KMS-11 (cell line): ENCODE measurements at regions not wholly inside any gene's neighbourhood (a gene's known extent, or its start where the extent isn't known, plus 50 kb on each side); places are given as distances from the start of the nearest gene placed in this dataset.

Experiments used
- H2AFZ ChIP-seq: fragments of 200-600 bp; sonication (generic); 2 replicates; pipeline ENCODE4 v1.6.1; 2016; ENCODE audit warnings: antibody characterized with exemption, mixed run types, low read depth
- H3K27ac ChIP-seq: fragments of 200-600 bp; sonication (generic); 2 replicates; pipeline ENCODE4 v1.6.1; 2016; ENCODE audit warnings: mild to moderate bottlenecking, mixed run types
- H3K27me3 ChIP-seq: fragments of 200-600 bp; sonication (generic); 2 replicates; pipeline ENCODE4 v1.6.1; 2017; ENCODE audit warnings: mild to moderate bottlenecking, low read depth, mixed run types, moderate library complexity; ENCODE audit not compliant: insufficient read depth
- H3K36me3 ChIP-seq: fragments of 200-600 bp; sonication (generic); 2 replicates; pipeline ENCODE4 v1.6.1; 2017; ENCODE audit warnings: mild to moderate bottlenecking, mixed run types; ENCODE audit not compliant: insufficient read depth
- H3K4me1 ChIP-seq: fragments of 200-600 bp; sonication (generic); 2 replicates; pipeline ENCODE4 v1.6.1; 2016; ENCODE audit warnings: mild to moderate bottlenecking, low read depth, mixed run types; ENCODE audit not compliant: poor library complexity, severe bottlenecking
- H3K4me2 ChIP-seq: fragments of 200-600 bp; sonication (generic); 2 replicates; pipeline ENCODE4 v1.7.0; 2016; ENCODE audit warnings: mild to moderate bottlenecking, mixed run types
- H3K4me3 ChIP-seq: fragments of 200-600 bp; sonication (generic); IDR thresholded peaks from 2 replicates; pipeline ENCODE4 v1.6.1; 2017; ENCODE audit warnings: low read depth, low read length, mixed read lengths; ENCODE audit not compliant: insufficient read depth
- H3K79me2 ChIP-seq: fragments of 200-600 bp; sonication (generic); 2 replicates; pipeline ENCODE4 v1.6.1; 2016; ENCODE audit warnings: low read depth, mixed run types; ENCODE audit not compliant: insufficient read depth
- H3K9ac ChIP-seq: fragments of 200-600 bp; sonication (generic); 2 replicates; pipeline ENCODE4 v1.6.1; 2016; ENCODE audit warnings: mild to moderate bottlenecking, mixed run types
- H4K20me1 ChIP-seq: fragments of 200-600 bp; sonication (generic); 2 replicates; pipeline ENCODE4 v1.6.1; 2016; ENCODE audit warnings: mild to moderate bottlenecking, mixed run types; ENCODE audit not compliant: insufficient read depth
- TF ChIP-seq, protein P1 (sequence below): fragments of 200-600 bp; sonication (generic); conservative IDR thresholded peaks from 2 replicates; pipeline ENCODE4 v1.6.1; 2017; ENCODE audit warnings: low read depth, mild to moderate bottlenecking, antibody characterized with exemption, low read length, moderate library complexity, mixed read lengths

DNA sequence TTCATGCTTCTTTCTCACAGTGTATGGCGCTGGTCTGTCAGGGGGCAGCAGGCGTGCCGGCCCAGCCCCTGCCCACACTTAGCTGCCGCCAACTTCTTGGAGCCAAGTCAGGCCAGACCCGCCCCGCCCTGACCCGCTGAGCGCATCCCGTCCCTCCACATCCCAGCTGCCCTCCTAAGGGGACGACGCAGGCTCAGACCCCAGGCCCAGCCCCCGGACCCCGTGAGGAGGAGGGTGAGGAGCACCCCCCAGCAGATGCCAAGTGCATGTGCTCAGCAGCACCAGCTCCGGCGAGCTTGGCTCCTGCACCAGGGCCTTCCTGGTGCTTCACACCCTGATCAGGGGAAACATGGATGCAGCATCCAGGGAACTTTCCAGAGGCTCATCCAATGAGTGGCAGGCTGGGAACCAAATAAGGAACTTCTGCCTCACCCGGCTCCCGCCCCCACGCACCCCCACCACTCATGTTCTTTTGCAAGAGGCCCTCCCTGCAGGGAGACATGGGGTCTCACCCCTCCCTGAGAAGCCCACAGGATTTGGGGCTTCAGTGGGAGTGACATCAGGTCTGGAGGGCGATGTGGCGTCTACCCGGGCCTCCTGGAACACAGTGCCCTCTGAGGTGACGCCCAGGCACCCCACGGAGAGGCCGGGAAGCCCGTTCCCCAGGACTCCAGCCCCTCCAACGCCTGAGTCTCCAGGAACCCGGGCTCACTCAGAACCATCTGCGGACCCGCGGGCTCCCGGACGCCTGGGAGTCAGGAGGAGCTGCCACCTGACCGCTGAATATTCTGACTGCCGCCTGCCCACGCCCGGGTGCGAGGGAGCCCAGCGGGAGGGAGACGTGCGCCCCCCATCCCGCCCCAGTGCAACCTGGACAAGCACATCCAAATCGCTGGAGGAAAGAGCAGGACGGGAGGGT is 70.0 kb upstream of the GALNT9 start:
- peaks cover 14% of the 10 kb centered on the region; the same call in 1 of the 2 replicates for H3K27me3 ChIP-seq
- H3K36me3 ChIP-seq: no peaks in the 10 kb centered on the region
- H3K4me1 ChIP-seq: no peaks in the 10 kb centered on the region
- H3K27ac ChIP-seq: no peak overlapping the region
- H3K9ac ChIP-seq: no peak overlapping the region
- H3K4me2 ChIP-seq: no peak overlapping the region
- no peak overlapping the region for H2AFZ ChIP-seq
- H4K20me1 ChIP-seq: no peaks in the 10 kb centered on the region
- H3K79me2 ChIP-seq: no peaks in the 10 kb centered on the region
- no peak overlapping the region for H3K4me3 ChIP-seq
- TF ChIP-seq, protein P1, sequence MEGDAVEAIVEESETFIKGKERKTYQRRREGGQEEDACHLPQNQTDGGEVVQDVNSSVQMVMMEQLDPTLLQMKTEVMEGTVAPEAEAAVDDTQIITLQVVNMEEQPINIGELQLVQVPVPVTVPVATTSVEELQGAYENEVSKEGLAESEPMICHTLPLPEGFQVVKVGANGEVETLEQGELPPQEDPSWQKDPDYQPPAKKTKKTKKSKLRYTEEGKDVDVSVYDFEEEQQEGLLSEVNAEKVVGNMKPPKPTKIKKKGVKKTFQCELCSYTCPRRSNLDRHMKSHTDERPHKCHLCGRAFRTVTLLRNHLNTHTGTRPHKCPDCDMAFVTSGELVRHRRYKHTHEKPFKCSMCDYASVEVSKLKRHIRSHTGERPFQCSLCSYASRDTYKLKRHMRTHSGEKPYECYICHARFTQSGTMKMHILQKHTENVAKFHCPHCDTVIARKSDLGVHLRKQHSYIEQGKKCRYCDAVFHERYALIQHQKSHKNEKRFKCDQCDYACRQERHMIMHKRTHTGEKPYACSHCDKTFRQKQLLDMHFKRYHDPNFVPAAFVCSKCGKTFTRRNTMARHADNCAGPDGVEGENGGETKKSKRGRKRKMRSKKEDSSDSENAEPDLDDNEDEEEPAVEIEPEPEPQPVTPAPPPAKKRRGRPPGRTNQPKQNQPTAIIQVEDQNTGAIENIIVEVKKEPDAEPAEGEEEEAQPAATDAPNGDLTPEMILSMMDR: no peak

DNA sequence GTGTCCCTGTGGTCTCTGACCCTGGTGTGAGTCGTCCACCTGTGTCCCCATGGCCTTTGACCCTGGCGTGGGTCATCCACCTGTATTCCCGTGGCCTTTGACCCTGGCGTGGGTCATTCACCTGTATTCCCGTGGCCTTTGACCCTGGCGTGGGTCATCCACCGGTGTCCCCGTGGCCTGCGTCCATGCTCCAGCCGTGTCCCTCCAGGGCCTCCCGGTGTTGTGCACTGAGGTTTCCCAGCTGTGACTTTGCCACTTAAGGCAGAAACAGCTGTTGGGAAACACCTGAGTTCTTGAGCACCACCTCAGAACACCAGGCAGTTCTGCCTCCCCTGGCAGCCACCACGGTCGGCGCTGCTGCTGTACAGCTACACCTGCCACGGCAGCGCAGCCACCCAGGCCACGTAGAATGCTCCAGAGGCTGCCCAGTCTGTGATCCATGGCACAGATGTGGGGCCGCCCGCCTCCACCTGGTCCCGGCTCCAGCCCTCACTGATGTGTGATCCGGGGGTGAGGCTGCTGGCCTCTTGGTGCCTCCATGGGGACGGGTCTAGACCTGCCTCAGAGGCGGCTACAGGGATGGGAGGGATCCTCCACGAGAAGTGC is 69.1 kb upstream of the GALNT9 start:
- no peak overlapping the region for H3K9ac ChIP-seq
- no peak overlapping the region for H3K4me2 ChIP-seq
- no peak overlapping the region for H3K4me3 ChIP-seq
- no peak overlapping the region for H2AFZ ChIP-seq
- no peaks in the 10 kb centered on the region for H3K4me1 ChIP-seq
- H3K79me2 ChIP-seq: no peaks in the 10 kb centered on the region
- no peak overlapping the region for H3K27ac ChIP-seq
- TF ChIP-seq, protein P1: no peak
- no peaks in the 10 kb centered on the region for H3K36me3 ChIP-seq
- H4K20me1 ChIP-seq: no peaks in the 10 kb centered on the region
- H3K27me3 ChIP-seq: peaks cover 12% of the 10 kb centered on the region; the same call in 1 of the 2 replicates

DNA sequence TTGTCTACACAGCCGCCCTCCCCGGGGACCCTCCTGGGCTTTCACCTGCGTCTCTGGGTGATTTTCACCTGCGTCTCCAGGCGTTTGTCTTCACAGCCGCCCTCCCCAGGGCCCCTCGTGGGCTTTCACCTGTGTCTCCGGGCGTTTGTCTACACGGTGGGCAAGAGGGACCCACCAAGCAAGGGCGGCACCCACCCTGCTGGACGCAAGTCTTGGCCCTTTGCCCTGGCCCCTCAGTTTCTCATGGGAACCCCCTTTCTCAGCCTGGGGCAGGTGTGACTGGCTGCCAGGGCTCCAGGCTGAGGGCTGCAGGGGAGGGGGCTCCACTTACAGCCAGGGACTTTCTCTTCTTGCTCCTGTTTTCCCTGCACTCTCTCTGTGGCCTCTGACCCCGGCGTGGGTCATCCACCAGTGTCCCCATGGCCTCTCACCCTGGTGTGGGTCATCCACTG is 68.6 kb upstream of the GALNT9 start:
- TF ChIP-seq, protein P1: no peak
- no peak overlapping the region for H3K9ac ChIP-seq
- no peaks in the 10 kb centered on the region for H3K36me3 ChIP-seq
- H3K4me3 ChIP-seq: no peak overlapping the region
- H3K4me1 ChIP-seq: no peaks in the 10 kb centered on the region
- no peak overlapping the region for H3K4me2 ChIP-seq
- H3K79me2 ChIP-seq: no peaks in the 10 kb centered on the region
- no peaks in the 10 kb centered on the region for H4K20me1 ChIP-seq
- H2AFZ ChIP-seq: no peak overlapping the region
- H3K27ac ChIP-seq: no peak overlapping the region
- H3K27me3 ChIP-seq: peaks cover 12% of the 10 kb centered on the region; the same call in 1 of the 2 replicates

DNA sequence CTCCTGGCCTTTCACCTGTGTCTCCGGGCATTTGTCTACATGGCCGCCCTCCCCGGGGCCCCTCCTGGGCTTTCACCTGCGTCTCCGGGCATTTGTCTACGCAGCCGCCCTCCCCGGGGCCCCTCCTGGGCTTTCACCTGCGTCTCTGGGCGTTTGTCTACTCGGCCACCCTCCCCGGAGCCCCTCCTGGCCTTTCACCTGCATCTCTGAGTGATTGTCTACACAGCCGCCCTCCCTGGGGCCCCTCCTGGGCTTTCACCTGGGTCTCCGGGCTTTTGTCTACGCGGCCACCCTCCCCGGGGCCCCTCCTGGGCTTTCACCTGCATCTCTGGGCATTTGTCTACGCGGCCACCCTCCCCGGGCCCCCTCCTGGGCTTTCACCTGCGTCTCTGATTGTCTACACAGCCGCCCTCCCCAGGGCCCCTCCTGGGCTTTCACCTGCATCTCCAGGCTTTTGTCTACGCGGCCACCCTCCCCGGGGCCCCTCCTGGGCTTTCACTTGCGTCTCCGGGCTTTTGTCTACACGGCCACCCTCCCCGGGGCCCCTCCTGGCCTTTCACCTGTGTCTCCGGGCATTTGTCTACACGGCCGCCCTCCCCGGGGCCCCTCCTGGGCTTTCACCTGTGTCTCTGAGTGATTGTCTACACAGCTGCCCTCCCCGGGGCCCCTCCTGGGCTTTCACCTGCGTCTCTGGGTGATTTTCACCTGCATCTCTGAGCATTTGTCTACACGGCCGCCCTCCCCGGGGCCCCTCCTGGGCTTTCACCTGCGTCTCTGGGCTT is 68.0 kb upstream of the GALNT9 start:
- TF ChIP-seq, protein P1: no peak
- H3K4me3 ChIP-seq: no peak overlapping the region
- H4K20me1 ChIP-seq: no peaks in the 10 kb centered on the region
- H3K9ac ChIP-seq: no peak overlapping the region
- H2AFZ ChIP-seq: no peak overlapping the region
- no peaks in the 10 kb centered on the region for H3K36me3 ChIP-seq
- H3K27ac ChIP-seq: no peak overlapping the region
- peaks cover 9% of the 10 kb centered on the region; the same call in 1 of the 2 replicates for H3K27me3 ChIP-seq
- no peak overlapping the region for H3K4me2 ChIP-seq
- H3K79me2 ChIP-seq: no peaks in the 10 kb centered on the region
- H3K4me1 ChIP-seq: no peaks in the 10 kb centered on the region
